Activated T-cell treated with anti-CD3 and anti-CD28 coated beads for 24 hours (primary cell): ENCODE measurements at regions not wholly inside any gene's neighbourhood (a gene's known extent, or its start where the extent isn't known, plus 50 kb on each side); places are given as distances from the start of the nearest gene placed in this dataset.

Experiments
- DNase-seq: peaks from one replicate; pipeline ENCODE4 v3.0.0-alpha.2; 2020; ENCODE audit warnings: low read depth

DNA sequence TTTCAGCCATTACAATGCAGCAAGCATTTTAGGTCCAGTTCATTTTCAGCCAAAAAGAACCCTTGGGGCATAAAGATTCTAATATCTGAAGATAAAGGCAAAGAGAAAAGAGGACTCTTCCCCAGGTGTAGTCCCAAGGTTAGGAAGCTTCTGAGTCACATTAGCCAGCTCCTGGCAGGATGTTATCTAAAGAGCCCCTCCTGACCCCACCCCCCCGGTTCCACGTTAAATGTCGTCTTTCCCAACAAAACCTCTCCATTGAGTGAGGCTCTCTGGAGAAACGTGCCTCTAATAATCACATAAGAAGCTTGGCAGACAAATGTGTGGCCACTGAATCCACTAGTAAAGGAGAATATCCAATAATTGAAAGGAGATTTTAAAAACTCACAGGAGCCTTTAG is 267.7 kb downstream of the GALC start:
- DNase-seq: no peak

DNA sequence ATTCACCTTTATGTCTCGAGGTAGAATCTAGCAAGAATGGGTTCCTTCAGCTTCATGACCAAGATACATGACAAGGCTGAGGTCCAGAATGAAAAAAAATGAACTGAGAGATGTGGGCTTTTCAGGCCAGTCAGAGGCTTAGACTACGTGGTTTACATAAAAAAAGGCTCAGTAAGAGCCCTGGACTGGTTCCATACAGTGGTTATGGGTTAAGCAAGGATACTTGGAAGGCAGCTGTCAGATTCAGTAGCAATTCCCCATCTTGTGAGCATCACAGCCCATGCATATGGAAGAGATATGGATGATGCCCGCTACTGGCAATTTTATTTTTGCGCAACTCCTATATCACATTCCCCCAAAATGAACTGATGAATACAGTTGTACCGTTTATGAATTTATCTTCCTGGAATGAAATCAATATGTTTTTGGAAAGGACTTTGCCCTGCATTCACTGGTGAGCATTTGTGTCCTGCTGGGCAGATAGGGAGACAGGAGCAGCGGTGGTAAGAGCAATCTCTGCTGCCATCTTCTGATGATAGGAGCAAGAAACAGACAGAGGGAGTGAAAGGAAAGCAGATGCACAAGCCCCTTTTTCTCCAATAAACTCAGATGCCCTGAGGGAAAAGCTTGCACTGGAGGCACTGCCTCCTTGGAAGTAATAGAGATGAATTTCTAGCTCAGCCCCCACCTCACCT is 280.4 kb downstream of the GALC start:
- DNase-seq: no peak

DNA sequence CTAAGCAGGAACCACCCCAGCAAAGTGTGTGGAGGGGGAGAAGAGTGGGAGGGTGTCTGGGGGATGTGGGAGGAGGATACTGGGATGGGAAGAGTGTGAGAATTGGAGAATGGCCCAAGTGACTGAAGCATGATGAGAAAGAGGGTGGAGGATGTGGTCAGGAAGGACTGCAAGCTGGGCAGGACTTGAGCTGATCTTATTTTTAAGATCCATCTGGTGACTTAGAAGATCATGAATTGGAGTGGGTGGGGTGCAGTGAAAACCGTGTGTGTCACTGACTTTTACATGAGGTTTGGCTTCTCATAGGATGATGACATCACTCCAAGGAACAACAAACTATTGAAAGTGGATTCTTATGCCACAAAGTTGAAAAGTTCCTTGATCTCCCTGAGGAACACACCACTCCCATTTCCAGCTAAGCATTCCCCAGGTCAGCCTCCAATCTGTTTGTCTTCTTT is 287.5 kb downstream of the GALC start:
- DNase-seq: no peak

DNA sequence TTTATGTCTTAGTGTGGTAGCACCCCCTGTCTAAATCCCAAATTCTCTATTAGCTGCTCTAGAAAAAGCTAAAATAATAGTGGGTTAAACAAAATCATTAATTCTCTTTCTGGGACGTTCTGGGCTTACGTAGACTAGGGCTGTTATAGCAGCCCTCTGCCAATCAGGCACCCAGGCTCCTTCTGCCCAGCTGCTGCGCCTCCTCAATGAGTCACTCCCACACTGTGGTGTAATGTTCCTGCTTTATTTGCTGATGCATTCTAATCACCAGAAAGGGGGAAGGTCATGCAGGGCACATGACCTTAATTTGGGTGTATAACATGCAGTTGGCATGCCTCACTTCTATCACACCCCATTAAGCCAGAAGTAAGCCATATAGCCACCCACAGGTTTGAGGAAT is 294.5 kb downstream of the GALC start:
- DNase-seq: no peak

DNA sequence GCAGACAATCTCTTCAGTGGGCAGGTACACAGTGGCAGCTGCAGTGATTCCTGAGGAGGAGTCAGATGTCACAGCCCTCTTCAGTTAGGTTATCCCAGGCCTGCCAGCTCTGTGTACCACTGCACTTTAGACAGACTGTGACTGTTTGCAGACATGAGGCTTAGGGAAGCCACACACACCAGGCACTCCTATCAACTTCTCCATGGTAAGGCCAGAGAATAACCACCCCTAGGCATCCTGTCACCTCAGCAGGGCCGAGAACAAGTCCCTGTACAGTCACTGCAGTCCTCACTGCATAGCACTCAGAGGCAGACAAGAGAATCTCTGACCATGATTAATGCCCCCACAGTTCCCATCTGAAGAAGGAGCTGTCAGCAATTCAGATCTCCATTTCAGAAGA is 296.5 kb downstream of the GALC start:
- no peak for DNase-seq

DNA sequence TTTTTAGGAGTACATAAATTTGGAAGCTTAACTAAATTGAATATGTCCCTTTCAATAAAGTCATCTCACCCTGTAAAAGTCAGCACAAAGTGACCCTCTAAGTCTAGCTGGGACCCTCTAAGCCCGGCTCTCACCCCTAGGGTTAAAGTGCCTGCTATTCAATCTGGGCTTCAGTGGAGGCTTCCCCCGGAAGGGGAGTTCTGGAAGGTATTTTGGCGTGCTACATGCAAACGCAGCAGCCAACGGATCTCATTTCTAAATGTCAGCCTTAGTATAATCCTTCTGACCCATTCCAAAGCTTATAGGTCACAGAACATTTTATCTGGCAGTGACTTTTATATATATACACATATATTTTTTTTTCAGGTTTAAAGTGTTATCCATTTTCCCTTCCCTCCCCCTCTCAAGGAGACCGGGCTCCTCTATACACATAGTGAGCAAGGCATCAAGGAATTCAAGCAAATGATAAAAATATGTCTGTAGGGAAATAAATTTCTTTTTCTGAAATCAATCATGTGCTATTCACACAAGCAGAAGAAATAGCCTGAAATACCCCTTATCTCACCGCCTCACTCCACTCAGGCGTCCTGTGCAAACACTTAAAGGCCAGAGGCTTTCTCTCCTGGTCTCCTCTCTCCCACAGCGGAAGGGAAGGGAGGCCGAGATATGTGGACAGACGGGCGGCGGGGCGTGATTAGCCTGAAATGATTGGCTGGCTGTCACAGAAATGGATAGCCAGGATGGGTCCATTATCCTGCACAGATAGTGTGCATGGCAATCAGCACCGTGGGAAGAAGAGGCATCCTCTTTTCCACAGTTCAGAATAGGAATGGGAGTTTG is 301.7 kb downstream of the GALC start:
- DNase-seq: no peak

DNA sequence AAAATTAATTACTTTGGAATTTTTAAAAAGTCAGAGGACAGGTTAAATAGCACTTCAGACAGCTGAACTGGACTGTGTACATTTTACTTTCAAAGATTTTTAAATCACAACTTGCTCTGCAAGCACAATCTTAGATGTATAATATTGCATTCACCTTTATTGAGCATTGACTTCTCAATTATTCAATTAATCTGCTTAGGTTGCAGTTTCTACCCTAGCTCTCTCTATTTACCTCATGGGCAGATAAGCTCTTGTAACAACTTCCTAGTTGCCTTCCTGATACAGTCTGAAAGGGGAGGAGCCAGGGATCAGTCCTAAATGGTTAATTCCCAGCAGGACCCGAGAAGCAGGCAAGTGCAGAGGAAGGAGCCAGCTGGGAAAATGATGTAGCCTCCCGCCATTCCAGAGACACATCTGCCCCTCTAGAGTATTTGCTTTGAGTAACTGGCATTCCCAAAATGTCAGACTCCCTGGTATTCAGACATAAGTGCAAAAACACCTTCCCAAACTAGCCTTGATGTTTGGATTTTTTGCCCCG is 302.8 kb downstream of the GALC start:
- DNase-seq: no peak

DNA sequence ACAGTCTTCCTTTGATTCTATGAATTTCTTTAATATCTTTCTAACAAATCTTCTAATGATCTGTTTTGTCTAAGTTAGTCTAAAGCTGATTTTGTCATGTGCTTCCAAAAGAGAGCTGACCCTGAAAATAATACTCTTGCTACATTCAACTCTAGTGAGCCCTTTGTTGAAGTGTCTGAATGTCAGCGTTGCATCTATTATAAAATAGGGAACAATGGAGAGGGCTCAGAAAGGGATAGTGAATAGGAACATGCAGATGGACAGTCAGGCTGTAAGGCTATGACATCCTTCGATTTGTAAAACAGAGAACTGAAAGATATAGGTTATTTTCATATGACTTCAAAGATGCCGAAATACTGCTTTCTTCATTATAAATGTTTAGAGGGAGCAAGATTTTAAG is 304.5 kb downstream of the GALC start:
- DNase-seq: no peak

DNA sequence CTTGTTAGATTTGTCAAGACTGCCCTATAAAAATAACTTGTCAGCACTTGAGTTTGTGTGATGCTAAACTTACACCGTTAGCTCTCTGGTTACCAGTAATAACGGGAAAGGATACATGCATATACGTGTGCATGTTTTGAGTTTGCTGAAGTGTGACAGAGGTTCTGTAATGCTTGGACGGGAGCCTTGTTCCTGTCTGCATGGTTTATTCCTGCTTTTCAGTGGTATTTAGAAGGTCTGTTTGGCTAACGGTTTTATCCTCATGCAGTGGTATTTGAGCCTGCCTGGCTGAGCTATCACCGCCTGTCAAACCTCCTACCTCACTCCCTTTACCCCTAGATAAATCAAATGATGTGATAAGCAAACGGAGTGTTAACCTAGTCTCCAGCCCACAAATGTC is 305.6 kb downstream of the GALC start:
- no peak for DNase-seq

DNA sequence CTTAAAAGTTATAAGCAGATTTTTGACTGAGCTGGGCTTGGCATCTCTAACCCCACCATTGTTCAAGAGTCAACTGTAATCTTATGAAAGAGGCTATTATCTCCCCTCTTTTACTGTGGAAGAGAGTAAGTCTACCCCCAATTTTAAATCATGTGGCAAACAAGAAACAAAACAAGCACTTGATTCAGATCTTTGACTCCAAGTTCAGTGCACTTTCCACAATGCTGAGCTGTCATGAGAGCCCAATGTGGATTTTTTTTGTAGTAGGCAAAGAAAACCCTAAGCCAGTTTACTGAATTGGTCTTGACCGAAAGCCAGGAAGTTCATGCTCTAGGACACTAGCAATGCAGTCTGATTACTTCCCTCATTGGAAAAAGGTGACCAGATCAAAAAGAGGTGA is 306.2 kb downstream of the GALC start:
- no peak for DNase-seq

DNA sequence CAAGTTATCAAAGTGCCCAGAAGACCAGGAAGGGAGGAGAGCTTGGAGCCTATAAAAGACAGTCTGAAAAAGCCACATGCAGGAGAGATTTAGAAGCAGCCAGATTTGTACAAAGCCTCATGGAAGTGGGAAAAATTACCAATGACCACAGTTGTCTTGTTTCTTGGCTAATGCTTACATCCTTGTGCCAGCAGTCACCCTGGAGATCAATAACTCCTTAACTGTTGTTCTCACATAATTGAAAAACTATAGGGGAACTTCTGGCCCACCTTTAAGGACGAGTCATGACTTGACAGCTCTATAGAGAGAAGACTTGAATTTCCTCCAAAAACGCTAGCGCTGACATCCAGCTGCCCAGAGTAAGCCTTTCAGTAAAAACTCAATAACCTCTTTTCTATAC is 313.1 kb downstream of the GALC start:
- no peak for DNase-seq

DNA sequence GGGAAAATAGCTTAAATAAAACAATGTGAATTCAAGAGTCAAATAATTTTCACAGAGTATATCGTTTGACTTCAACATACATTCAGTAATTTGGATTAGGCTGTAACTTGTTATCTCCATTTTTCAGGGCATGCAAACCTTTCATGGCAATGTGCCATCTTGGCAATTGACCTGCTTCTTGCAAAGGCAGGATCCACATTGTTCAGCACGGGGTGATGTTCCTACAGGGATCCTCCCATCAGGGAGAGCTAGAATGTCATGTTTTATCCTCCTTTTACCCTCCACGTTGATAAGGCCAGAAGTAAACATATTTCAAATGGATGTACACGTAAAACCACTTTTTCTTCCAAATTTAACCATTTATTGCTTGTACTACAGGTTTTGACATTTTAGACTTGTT is 314.4 kb downstream of the GALC start:
- DNase-seq: no peak

DNA sequence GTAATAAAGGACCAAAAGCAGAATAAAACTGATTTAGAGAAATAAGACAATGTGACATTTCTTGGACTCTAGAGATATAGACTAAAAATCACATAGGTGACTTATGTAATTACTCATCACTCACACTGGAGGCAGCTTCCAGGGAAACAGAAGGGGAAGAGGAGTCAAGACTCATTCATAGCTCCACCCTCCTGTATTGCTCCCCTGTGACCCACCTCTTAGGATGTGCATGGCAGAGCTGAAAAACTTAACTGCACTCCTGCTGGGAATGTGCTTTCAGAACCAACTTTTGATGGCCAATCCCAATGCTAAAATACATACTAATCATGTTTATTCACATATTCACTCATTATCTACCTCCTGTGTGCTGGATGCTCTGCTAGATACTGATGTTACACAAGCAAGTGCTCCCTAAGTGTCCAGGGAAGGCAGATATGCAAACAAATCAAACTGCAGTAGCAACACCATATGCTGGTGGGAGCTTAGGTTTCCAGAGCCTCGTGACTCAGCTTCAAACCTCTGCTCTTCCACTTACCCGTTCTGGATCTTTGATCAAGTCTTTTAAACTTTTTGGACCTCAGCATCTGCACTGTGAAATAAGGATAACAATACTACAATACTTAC is 316.1 kb downstream of the GALC start:
- DNase-seq: no peak

DNA sequence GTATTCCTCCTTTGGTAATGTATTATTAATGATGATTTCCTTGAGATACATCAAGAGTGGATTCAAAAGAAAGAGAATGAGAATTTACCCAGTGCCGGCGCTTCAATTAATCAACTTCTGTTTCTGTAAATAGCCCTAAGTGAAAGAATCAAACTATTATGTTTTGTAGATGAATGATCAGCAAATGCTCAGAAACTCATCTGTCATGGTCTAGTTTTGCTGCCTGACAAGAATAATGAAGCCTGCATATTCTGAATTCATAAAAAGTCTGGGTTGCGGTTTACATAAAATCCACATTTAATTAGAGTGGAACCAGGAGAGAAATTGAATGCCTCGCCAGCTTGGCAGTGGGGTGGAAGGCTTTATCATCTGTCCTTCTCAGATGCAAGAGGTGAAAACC is 325.3 kb downstream of the GALC start:
- no peak for DNase-seq

DNA sequence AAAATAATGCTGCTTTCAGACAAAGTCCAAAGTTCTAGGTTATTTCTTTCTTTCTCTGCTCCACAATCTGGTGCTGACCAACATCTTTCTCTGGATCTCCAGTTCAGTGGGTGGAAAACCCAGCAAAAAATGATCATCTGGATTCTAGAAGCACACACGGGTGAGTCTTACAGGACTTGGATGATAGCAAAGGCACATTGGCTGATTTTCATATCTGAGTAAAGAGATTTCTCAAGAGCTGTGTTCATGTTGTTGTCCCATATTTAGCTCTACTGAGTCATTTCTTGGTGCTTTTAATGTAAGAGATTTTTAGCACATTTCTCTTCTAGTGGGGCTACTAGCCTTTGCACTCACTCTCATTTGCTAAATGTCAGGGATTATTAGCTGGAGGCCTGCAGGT is 336.7 kb downstream of the GALC start:
- no peak for DNase-seq

DNA sequence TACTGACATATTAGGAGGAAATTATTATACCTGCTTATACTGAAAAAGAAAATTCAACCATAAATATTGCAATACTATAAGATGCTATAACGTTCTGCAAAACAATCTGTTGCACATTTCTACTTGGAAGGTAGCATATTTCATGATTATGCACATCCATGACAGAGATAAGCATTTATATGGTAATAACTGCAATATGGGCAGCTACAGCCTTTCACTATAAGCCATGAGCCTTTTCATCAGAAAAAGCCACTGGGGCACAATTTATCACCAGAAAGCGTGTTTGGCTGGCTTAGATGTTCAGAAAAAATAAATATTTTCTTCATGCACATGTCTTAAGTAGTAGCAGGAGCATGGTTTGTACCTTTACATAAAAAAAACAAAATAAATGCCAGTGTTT is 340.7 kb downstream of the GALC start:
- no peak for DNase-seq

DNA sequence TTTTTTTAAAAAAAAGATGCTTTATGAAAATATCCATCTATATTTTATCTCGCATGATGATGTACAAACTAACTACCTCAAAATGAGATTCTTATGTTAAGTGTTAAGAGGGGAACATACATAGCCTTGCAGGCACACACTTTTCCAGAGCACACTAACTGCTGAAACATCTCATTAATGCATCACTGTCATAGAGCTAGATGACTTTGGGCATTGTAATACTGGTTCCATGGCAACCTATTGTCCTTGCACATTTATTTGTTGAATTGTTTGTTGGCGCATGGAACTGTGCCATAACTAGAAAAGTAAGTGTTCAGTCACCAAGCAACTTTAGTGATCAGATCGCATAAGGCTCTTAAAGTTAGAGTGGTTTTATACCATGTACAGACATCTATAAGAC is 348.3 kb downstream of the GALC start:
- DNase-seq: no peak

DNA sequence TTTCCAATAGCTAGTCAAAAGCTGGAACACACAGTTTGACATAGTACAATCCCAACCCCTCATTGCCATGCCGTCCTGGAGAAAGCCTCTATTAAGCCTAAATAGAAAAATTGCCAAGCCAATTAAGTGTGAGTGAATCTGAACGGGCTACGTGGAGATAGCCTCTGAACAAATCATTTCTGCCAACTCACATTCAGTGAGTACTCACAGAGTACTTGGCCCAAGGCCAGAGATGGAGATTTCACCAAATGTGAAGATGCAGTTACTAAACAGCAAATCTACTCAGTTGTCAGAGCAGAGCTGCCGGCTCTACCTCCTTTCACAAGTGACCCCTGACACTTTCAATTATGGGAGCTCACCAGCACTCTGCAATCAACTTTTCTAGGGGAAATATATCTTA is 350.0 kb downstream of the GALC start:
- DNase-seq: no peak

DNA sequence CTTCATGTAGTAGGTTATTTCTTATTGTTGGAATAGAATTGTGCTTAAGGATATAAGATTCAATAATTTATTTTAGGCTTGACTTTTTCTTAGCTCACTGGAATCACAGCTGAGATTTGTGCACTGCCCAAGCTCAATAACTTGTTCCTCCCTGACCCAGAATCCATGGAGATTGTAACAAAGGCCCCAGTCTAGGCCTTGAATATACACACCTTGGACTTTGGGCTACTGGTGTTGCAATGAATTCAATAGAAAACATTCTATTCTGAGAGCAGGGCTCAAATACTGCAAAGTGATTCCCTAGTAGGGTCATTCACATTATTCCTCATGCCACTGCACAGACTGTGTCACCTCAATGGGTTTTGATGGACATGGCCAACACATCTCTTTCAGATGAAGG is 352.4 kb downstream of the GALC start:
- no peak for DNase-seq

DNA sequence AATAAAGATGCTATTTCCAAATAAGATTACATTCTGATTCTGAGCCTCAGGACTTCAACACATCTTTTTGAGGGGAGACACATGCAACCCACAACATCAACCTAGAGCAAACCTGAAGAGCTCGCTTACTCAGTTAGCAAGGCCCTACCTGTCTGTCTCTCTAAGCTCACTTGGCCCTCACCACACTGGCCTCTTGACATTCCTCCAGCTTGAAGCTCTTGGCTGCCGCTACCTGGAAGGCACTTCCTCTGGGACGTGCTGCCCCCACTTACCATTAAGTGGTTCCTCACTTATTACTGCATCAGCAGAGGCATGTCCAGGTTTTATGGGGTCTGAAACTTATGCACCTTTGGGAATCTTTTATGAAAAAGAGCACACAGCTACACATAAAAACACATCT is 354.8 kb downstream of the GALC start:
- no peak for DNase-seq

DNA sequence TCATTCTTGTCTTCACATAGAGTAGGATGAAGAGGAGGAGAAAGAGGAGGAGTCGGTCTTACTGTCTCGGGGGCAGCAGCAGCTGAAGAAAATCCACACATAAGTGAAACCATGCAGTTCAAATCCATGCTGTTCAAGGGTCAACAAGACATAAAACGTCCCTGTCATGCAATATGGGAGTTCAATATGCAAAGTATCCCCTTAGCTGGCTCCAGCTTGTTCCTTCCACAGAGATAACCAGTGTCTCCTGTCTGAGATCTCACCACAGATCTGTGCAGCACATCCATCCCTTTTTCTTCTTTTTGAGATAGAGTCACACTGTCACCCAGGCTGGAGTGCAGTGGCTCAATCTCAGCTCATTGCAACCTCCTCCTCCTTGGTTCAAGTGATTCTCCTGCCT is 357.5 kb downstream of the GALC start:
- no peak for DNase-seq

DNA sequence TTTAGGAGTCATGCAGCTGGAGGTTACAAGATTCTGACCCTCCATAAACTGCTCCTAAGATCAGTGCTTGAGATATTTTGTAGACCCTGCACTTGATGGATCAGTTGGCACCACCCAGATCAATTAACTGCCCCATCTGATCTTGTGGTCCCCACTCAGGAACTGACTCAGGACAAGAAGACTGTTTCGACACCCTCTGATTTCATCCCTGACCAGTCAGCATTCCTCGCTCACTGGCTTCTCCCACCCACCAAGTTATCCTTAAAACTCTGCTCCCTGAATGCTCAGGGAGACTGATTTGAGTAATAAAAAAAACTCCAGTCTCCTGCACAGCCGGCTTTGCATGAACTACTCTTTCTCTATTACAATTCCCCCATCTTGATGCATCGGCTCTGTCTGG is 360.2 kb downstream of the GALC start:
- no peak for DNase-seq

DNA sequence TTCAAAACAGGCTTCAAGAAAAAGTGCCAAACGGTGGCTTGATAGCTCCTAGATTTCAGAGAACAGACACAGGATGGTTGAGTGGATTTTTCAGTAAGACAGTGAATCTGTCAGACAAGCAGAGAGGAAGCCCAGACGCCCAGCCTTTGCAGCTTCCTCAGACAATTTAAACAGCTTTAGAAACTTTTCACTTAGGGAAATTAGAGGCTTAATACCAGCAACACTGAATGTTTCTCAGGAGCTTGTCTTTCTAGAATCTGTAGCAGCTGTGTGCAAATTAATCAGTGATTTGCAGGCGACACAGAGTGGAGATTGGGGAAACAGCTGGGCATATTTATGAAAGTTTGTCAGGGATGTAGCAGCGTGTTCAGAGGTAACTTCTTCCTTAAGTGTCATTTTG is 362.1 kb downstream of the GALC start:
- DNase-seq: no peak
